Mesothelial cell of epicardium (in vitro differentiated cells): ENCODE measurements at regions not wholly inside any gene's neighbourhood (a gene's known extent, or its start where the extent isn't known, plus 50 kb on each side); places are given as distances from the start of the nearest gene placed in this dataset.

Experiments used
- DNase-seq, 2 experiments: peaks; one replicate each; pipeline ENCODE4 v3.0.0; 2021; ENCODE audit warnings: low spot score in 2 of 2; ENCODE audit not compliant: unreplicated experiment in 2 of 2
- H3K27ac Mint-ChIP-seq: 2 replicates; pipeline ENCODE4 v1.8.0; 2021; ENCODE audit warnings: mixed read lengths
- H3K27me3 Mint-ChIP-seq: 2 replicates; pipeline ENCODE4 v1.8.0; 2021; ENCODE audit warnings: low read depth, mixed read lengths
- H3K36me3 Mint-ChIP-seq: 2 replicates; pipeline ENCODE4 v1.8.0; 2021; ENCODE audit warnings: mixed read lengths
- H3K4me1 Mint-ChIP-seq: 2 replicates; pipeline ENCODE4 v1.8.0; 2021; ENCODE audit warnings: mixed read lengths
- H3K4me3 Mint-ChIP-seq: 2 replicates; pipeline ENCODE4 v1.8.0; 2021; ENCODE audit warnings: mild to moderate bottlenecking, moderate library complexity, mixed read lengths
- H3K9me3 Mint-ChIP-seq: 2 replicates; pipeline ENCODE4 v1.8.0; 2021; ENCODE audit warnings: mixed read lengths
- CTCF ChIP-seq: fragments of 200-600 bp; sonication (generic); IDR thresholded peaks from one replicate; pipeline ENCODE4 v1.5.0; 2021; ENCODE audit warnings: antibody characterized with exemption; ENCODE audit not compliant: unreplicated experiment

DNA sequence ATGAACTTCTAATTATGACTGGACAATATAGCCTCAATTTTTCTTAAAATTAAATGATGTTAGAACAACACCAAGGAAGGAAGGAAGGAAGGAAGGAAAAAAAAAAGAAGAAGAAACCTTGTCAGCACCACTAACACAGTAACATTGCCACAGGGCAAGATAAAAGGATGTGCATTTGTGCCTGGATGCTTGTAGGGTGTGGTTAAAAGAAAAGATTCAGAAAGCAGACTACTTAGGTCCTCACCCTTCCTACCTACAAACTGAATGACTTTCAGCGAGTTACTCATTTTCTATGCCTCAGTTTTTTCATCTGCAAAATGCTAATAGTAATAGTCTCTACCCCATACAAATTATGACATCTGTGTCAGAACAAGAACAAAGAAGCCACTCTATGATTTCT, 778.3 kb downstream of the MCTP2 start:
- Mint-ChIP-seq H3K27ac (no peak overlapping the region), H3K4me3 (no peak overlapping the region), H3K36me3 (peaks cover 2% of the 10 kb centered on the region), H3K27me3 (no peaks in the 10 kb centered on the region), H3K4me1 (peaks cover 3% of the 10 kb centered on the region), H3K9me3 (peaks cover 21% of the 10 kb centered on the region)
- no peak for DNase-seq
- TF ChIP-seq CTCF: no peak

DNA sequence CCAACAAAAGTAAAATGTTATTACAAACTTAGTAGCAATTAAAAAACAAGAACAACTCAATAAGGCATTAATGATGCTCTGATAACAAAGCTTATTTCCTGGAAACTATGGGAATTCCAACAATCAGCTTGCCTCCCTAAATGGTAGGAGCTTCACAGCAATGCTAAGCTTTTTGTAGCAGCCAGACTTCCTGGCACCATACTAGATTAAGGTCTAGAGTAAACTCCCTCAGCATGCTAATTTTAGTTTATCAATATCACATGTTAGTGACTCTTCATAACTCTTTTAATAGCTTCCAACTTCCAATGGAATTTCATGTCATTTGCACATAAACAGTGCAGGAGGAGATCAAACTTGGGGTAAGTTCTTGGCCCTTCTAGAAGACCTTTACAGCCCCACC, 782.0 kb downstream of the MCTP2 start:
- no peak for TF ChIP-seq CTCF
- no peak for DNase-seq
- Mint-ChIP-seq H3K4me1 (peaks cover 22% of the 10 kb centered on the region), H3K27me3 (no peaks in the 10 kb centered on the region), H3K36me3 (no peaks in the 10 kb centered on the region), H3K9me3 (peaks cover 16% of the 10 kb centered on the region), H3K4me3 (no peak overlapping the region), H3K27ac (peak overlapping the region; percentile 30)

DNA sequence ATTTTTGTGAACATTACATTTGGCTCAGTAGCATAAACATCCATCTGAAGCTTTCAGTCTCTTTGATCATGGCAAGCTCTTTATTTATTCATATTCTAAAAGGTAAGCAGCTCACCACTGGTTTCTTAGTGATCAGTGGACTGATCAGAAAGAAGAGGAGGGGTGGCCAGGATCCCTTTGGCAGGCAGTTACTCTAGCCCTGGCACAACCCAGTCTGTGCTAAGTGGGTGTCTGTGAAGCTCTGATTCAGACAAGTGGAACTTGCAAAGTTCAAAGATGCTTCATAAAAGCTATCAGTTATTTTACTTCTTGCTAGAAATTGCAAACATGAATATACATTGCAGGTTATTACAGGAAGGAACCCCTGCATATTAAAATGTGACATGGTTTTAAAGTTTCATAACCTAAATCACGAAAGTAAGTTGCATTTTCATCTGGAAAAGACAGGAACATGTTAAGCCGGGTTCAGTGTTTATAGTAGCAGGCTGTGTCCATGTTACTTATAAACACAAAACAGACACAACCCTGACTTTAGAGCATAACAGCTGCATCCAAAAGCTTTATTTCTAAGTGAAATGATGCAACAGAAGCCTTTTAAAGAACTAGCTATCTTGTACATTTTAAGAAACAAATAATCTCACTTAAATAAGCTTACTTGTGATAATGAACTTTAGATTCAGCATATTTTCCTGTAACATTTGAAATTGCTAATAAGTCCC, 785.3 kb downstream of the MCTP2 start:
- peaks cover 19% of the 10 kb centered on the region for H3K9me3 Mint-ChIP-seq

DNA sequence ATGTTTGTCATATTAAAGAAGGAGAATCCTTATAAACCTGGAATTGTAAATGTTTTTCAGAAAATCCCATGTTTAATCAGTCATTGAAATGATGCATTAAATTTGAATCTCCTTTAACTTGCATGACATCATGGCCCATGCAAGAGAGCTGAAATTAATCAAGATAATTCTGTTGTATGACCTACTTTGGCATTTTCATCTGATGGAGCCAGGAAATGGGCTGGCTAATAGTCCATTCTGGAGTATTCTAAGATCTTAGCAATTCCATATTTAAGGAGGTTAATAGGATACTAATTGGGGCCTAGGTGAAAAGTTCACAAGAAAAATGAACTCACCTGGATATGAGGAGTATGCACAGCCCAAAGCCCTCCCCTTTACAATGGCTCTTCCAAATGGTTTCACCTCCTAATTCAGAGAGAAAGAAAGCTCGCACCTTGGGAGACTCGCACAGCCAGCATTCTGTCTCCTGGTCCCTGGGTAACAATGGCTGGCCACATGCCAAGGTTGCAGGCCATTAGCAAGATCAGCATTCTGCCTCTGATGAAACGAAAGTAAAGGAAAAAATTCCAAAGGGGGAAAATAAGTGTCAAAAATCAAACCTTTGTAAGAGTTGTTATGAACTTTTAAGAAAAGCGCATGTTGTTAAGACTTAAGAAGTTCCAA, 786.4 kb downstream of the MCTP2 start:
- H3K4me1 Mint-ChIP-seq: peaks cover 31% of the 10 kb centered on the region
- peak; percentile 43 to 68 for DNase-seq
- H3K36me3 Mint-ChIP-seq: peaks cover 4% of the 10 kb centered on the region
- peaks cover 22% of the 10 kb centered on the region for H3K9me3 Mint-ChIP-seq
- peak overlapping the region; percentile 60 for H3K27ac Mint-ChIP-seq
- no peaks in the 10 kb centered on the region for H3K27me3 Mint-ChIP-seq
- H3K4me3 Mint-ChIP-seq: no peak overlapping the region
- TF ChIP-seq CTCF: no peak

More for the DNA sequence above, 785.3 kb downstream of the MCTP2 start:
- H3K4me1 Mint-ChIP-seq: peaks cover 31% of the 10 kb centered on the region
- DNase-seq: no peak
- peaks cover 4% of the 10 kb centered on the region for H3K36me3 Mint-ChIP-seq
- no peaks in the 10 kb centered on the region for H3K27me3 Mint-ChIP-seq
- peak overlapping the region; percentile 53 for H3K27ac Mint-ChIP-seq
- no peak for TF ChIP-seq CTCF
- no peak overlapping the region for H3K4me3 Mint-ChIP-seq

GRCh38 chr15:95018888-95019545, 787.7 kb downstream of the MCTP2 start:
- Mint-ChIP-seq H3K4me1 (peaks cover 28% of the 10 kb centered on the region), H3K27ac (peak overlapping the region; percentile 60), H3K27me3 (no peaks in the 10 kb centered on the region), H3K36me3 (peaks cover 5% of the 10 kb centered on the region), H3K9me3 (peaks cover 20% of the 10 kb centered on the region), H3K4me3 (no peak overlapping the region)
- DNase-seq: no peak
- no peak for TF ChIP-seq CTCF
